Prostate gland (tissue), 2 donors: ENCODE measurements at regions not wholly inside any gene's neighbourhood (a gene's known extent, or its start where the extent isn't known, plus 50 kb on each side); places are given as distances from the start of the nearest gene placed in this dataset.

Source experiments
- DNase-seq: peaks from one replicate; pipeline ENCODE4 v3.0.0-alpha.2; 2019; ENCODE audit warnings: low spot score
- H3K27ac ChIP-seq, 2 donors: fragments of 200-600 bp; sonication (generic); 2 replicates each; pipeline ENCODE4 v1.5.1; 2017 to 2019
- H3K27me3 ChIP-seq: fragments of 200-600 bp; sonication (generic); replicated peaks from 2 replicates; pipeline ENCODE4 v1.5.1; 2019; ENCODE audit not compliant: insufficient read depth
- H3K36me3 ChIP-seq, 2 donors: fragments of 200-600 bp; sonication (generic); 1 replicate in 1 of 2; 2 replicates in 1 of 2; pipeline versions ENCODE4 v1.5.1 to v1.8.1; 2017 to 2019
- H3K4me1 ChIP-seq: fragments of 200-600 bp; sonication (generic); replicated peaks from 2 replicates; pipeline ENCODE4 v1.5.1; 2019
- H3K4me3 ChIP-seq, 2 donors: fragments of 200-600 bp; sonication (generic); 2 replicates each; pipeline ENCODE4 v1.5.1; 2017 to 2019
- H3K9me3 ChIP-seq: fragments of 200-600 bp; sonication (generic); 2 replicates; pipeline ENCODE4 v1.5.1; 2017
- POLR2A ChIP-seq: fragments of 450-650 bp; IDR thresholded peaks from one replicate; pipeline ENCODE4 v1.6.1; 2016; ENCODE audit warnings: antibody characterized with exemption, mild to moderate bottlenecking
- POLR2AphosphoS5 ChIP-seq: sonication (generic); formaldehyde crosslinking; IDR thresholded peaks from one replicate; pipeline ENCODE4 v1.6.1; 2017; ENCODE audit warnings: antibody characterized with exemption
- WGBS: methylation state at CpG from one replicate; pipeline ENCODE4 v1.1.5; 2018; 5-methylcytosine and 5-hydroxymethylcytosine counted together
- intact Hi-C: fragments of 100-400 bp; cut with DNase I; formaldehyde crosslinking; loops from one replicate; pipeline ENCODE4 v1.14.2; 2022
- TF ChIP-seq, protein P1 (sequence below), 4 experiments: fragments of 200-600 bp in 2 of 4; fragments of 450-650 bp in 2 of 4; sonication (generic) in 2 of 4; IDR thresholded peaks; 1 replicate in 3 of 4; 2 replicates in 1 of 4; pipeline ENCODE4 v1.5.1; 2016 to 2019; ENCODE audit warnings: antibody characterized with exemption in 4 of 4, mild to moderate bottlenecking in 2 of 4, moderate library complexity in 2 of 4

- WGBS, result 66% methylated on average over 5 of the region's 5 CpGs
- DNase-seq, result no peak
- TF ChIP-seq POLR2A (no peak), POLR2AphosphoS5 (no peak)
- TF ChIP-seq, protein P1, sequence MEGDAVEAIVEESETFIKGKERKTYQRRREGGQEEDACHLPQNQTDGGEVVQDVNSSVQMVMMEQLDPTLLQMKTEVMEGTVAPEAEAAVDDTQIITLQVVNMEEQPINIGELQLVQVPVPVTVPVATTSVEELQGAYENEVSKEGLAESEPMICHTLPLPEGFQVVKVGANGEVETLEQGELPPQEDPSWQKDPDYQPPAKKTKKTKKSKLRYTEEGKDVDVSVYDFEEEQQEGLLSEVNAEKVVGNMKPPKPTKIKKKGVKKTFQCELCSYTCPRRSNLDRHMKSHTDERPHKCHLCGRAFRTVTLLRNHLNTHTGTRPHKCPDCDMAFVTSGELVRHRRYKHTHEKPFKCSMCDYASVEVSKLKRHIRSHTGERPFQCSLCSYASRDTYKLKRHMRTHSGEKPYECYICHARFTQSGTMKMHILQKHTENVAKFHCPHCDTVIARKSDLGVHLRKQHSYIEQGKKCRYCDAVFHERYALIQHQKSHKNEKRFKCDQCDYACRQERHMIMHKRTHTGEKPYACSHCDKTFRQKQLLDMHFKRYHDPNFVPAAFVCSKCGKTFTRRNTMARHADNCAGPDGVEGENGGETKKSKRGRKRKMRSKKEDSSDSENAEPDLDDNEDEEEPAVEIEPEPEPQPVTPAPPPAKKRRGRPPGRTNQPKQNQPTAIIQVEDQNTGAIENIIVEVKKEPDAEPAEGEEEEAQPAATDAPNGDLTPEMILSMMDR (IDR thresholded peaks at IDR 0.05), result no peak
These were observed 175.9 kb upstream of the CST7 start for GRCh38 chr20:24773168-24773567.

DNA sequence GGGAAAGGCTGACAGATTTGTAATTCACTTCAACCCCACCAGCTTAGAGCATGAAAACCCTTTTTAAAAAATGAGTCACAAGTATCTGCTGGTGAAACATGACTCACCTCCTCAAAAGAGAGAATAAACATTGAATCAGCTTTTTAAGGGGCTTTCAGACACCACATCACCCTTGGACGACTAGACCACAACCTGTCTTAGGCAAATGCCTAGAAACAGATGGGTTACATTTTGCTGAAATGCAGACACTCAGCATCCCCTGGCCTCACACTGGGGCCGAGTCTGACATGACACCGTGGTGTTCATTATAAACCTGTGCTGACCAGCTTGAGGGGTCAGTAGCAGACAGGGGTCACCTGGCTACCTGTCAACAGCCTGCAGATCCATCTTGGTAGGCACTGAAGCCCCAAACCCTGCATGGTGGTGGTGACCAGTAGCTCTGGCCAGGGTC lies 175.3 kb upstream of the CST7 start:
- no peaks in the 10 kb centered on the region for H3K36me3 ChIP-seq
- H3K27me3 ChIP-seq, result no peaks in the 10 kb centered on the region
- no peak for DNase-seq
- WGBS, result 48% methylated on average over 3 of the region's 3 CpGs
- no peak overlapping the region for H3K4me3 ChIP-seq
- no peaks in the 10 kb centered on the region for H3K9me3 ChIP-seq
- H3K4me1 ChIP-seq, result no peaks in the 10 kb centered on the region
- intact Hi-C loops, result no loop called here
- TF ChIP-seq, protein P1 (IDR thresholded peaks at IDR 0.05), result no peak
- TF ChIP-seq POLR2AphosphoS5 (no peak), POLR2A (no peak)
- no peak overlapping the region for H3K27ac ChIP-seq

More at GRCh38 chr20:24773168-24773567, 175.9 kb upstream of the CST7 start:
- no peak overlapping the region for H3K4me3 ChIP-seq
- H3K9me3 ChIP-seq, result no peaks in the 10 kb centered on the region
- no peaks in the 10 kb centered on the region for H3K27me3 ChIP-seq
- H3K36me3 ChIP-seq, result no peaks in the 10 kb centered on the region
- intact Hi-C loops, result no loop called here
- H3K27ac ChIP-seq, result no peak overlapping the region
- H3K4me1 ChIP-seq, result no peaks in the 10 kb centered on the region

- Histone ChIP-seq H3K36me3 (no peaks in the 10 kb centered on the region), H3K27me3 (no peaks in the 10 kb centered on the region), H3K27ac (no peak overlapping the region), H3K4me3 (no peak overlapping the region), H3K4me1 (no peaks in the 10 kb centered on the region), H3K9me3 (no peaks in the 10 kb centered on the region)
- TF ChIP-seq POLR2A (no peak), POLR2AphosphoS5 (no peak)
- TF ChIP-seq, protein P1 (IDR thresholded peaks at IDR 0.05), result no peak
- no peak for DNase-seq
- intact Hi-C loops, result no loop called here
These were observed 173.1 kb upstream of the CST7 start for GRCh38 chr20:24775966-24776365.

GRCh38 chr20:24776755-24777271 lies 172.3 kb upstream of the CST7 start:
- H3K4me1 ChIP-seq, result no peaks in the 10 kb centered on the region
- WGBS, result 95% methylated on average over 6 of the region's 6 CpGs
- intact Hi-C loops, result no loop called here
- TF ChIP-seq POLR2A (no peak), POLR2AphosphoS5 (no peak)
- TF ChIP-seq, protein P1 (IDR thresholded peaks at IDR 0.05), result no peak
- no peaks in the 10 kb centered on the region for H3K9me3 ChIP-seq
- no peak for DNase-seq
- H3K27me3 ChIP-seq, result no peaks in the 10 kb centered on the region
- H3K4me3 ChIP-seq, result no peak overlapping the region
- H3K36me3 ChIP-seq, result no peaks in the 10 kb centered on the region
- H3K27ac ChIP-seq, result no peak overlapping the region

DNA sequence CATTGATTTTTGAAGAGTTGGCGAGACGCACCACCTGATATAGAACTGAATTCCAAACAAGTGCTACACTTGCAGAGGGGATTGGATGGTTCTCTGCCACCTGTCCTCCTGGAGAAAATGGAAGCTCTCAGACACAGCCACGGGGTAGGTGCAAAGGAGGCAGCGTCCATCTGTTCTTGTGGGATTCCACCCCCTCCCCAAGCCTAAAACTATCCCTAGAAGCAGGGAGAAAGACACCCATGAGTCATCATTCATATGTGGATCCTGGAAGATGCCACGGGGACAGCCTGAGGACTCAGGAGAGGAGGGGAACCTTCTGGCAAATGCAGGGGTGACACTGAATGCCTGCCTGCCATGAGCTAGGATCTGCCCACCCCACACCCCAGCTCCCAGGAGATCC lies 171.3 kb upstream of the CST7 start:
- Histone ChIP-seq H3K36me3 (no peaks in the 10 kb centered on the region), H3K9me3 (no peaks in the 10 kb centered on the region), H3K27me3 (no peaks in the 10 kb centered on the region), H3K27ac (no peak overlapping the region), H3K4me1 (no peaks in the 10 kb centered on the region), H3K4me3 (no peak overlapping the region)
- intact Hi-C loops, result no loop called here
- no peak for TF ChIP-seq POLR2AphosphoS5
- TF ChIP-seq, protein P1 (IDR thresholded peaks at IDR 0.05), result no peak
- TF ChIP-seq POLR2A, result no peak
- WGBS, result 63% methylated on average over 5 of the region's 5 CpGs
- no peak for DNase-seq
